H1 (cell line): ENCODE measurements at regions not wholly inside any gene's neighbourhood (a gene's known extent, or its start where the extent isn't known, plus 50 kb on each side); places are given as distances from the start of the nearest gene placed in this dataset.

ENCODE experiments used
- BACH1 ChIP-seq: IDR thresholded peaks from 2 replicates; pipeline ENCODE4 v1.6.1; 2012; ENCODE audit warnings: low read length, improper control_type of control experiment
- BRCA1 ChIP-seq: IDR thresholded peaks from 2 replicates; pipeline ENCODE4 v1.6.1; 2012; ENCODE audit warnings: low read depth, low read length, improper control_type of control experiment
- CBX8 ChIP-seq: fragments of 300-800, 300-1000 bp; sonication (generic); IDR thresholded peaks from 2 replicates; pipeline ENCODE4 v1.7.1; 2016; ENCODE audit warnings: low read depth, low read length, borderline replicate concordance
- CEBPB ChIP-seq: IDR thresholded peaks from 2 replicates; pipeline ENCODE4 v1.6.1; 2012; ENCODE audit warnings: low read depth, low read length
- JUN ChIP-seq: IDR thresholded peaks from 2 replicates; pipeline ENCODE4 v1.6.1; 2011; ENCODE audit warnings: low read depth, mild to moderate bottlenecking, improper control_type of control experiment, low read length
- KDM1A ChIP-seq: fragments of 200-600, 300-600 bp; sonication (generic); IDR thresholded peaks from 2 replicates; pipeline ENCODE4 v1.7.1; 2016; ENCODE audit warnings: mild to moderate bottlenecking, low read length, borderline replicate concordance
- PHF8 ChIP-seq: fragments of 200-600 bp; sonication (generic); conservative IDR thresholded peaks from 2 replicates; pipeline ENCODE4 v1.7.1; 2012; ENCODE audit warnings: low read depth, mild to moderate bottlenecking, inconsistent platforms, low read length, moderate library complexity
- POLR2A ChIP-seq, 2 experiments: IDR thresholded peaks; 1 replicate in 1 of 2; 2 replicates in 1 of 2; pipeline ENCODE4 v1.6.1; 2011; ENCODE audit warnings: low read depth in 2 of 2, low read length in 2 of 2, mild to moderate bottlenecking in 2 of 2; ENCODE audit errors: control extremely low read depth in 1 of 2
- YY1 ChIP-seq: IDR thresholded peaks from 2 replicates; pipeline ENCODE4 v1.6.1; 2011; ENCODE audit warnings: low read depth, mild to moderate bottlenecking, low read length
- TF ChIP-seq, protein P1 (sequence below): fragments of 300-600 bp; sonication (generic); IDR thresholded peaks from 2 replicates; pipeline ENCODE4 v1.7.1; 2012; ENCODE audit warnings: low read length, moderate library complexity, mild to moderate bottlenecking, inconsistent platforms; ENCODE audit not compliant: insufficient replicate concordance
- TF ChIP-seq, protein P2 (sequence below): IDR thresholded peaks from 2 replicates; pipeline ENCODE4 v1.6.1; 2011; ENCODE audit warnings: low read depth, mild to moderate bottlenecking, low read length; ENCODE audit not compliant: insufficient read depth
- TF ChIP-seq, protein P3 (sequence below): IDR thresholded peaks from 2 replicates; pipeline ENCODE4 v1.6.1; 2011; ENCODE audit warnings: low read length, improper control_type of control experiment

DNA sequence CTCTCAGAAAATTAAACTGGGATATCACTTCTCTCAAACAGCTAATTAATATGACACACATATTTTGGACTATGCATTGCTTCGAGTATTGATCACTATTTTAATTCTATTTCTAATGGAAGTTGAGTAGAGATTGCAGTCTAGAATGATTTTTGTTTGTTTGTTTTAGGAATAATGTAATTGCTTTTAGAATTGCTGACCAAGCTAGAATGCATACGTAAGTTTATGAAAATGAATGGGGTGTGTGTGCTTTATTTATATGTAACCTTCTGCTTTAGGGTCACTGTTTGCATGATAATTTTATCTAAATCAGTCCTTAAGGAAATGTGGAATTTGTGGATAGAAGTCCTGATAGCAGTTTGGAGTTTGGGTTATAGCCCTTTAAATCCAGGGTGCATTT lies 371.4 kb downstream of the NR2F2 start (continued):
- TF ChIP-seq, protein P1, sequence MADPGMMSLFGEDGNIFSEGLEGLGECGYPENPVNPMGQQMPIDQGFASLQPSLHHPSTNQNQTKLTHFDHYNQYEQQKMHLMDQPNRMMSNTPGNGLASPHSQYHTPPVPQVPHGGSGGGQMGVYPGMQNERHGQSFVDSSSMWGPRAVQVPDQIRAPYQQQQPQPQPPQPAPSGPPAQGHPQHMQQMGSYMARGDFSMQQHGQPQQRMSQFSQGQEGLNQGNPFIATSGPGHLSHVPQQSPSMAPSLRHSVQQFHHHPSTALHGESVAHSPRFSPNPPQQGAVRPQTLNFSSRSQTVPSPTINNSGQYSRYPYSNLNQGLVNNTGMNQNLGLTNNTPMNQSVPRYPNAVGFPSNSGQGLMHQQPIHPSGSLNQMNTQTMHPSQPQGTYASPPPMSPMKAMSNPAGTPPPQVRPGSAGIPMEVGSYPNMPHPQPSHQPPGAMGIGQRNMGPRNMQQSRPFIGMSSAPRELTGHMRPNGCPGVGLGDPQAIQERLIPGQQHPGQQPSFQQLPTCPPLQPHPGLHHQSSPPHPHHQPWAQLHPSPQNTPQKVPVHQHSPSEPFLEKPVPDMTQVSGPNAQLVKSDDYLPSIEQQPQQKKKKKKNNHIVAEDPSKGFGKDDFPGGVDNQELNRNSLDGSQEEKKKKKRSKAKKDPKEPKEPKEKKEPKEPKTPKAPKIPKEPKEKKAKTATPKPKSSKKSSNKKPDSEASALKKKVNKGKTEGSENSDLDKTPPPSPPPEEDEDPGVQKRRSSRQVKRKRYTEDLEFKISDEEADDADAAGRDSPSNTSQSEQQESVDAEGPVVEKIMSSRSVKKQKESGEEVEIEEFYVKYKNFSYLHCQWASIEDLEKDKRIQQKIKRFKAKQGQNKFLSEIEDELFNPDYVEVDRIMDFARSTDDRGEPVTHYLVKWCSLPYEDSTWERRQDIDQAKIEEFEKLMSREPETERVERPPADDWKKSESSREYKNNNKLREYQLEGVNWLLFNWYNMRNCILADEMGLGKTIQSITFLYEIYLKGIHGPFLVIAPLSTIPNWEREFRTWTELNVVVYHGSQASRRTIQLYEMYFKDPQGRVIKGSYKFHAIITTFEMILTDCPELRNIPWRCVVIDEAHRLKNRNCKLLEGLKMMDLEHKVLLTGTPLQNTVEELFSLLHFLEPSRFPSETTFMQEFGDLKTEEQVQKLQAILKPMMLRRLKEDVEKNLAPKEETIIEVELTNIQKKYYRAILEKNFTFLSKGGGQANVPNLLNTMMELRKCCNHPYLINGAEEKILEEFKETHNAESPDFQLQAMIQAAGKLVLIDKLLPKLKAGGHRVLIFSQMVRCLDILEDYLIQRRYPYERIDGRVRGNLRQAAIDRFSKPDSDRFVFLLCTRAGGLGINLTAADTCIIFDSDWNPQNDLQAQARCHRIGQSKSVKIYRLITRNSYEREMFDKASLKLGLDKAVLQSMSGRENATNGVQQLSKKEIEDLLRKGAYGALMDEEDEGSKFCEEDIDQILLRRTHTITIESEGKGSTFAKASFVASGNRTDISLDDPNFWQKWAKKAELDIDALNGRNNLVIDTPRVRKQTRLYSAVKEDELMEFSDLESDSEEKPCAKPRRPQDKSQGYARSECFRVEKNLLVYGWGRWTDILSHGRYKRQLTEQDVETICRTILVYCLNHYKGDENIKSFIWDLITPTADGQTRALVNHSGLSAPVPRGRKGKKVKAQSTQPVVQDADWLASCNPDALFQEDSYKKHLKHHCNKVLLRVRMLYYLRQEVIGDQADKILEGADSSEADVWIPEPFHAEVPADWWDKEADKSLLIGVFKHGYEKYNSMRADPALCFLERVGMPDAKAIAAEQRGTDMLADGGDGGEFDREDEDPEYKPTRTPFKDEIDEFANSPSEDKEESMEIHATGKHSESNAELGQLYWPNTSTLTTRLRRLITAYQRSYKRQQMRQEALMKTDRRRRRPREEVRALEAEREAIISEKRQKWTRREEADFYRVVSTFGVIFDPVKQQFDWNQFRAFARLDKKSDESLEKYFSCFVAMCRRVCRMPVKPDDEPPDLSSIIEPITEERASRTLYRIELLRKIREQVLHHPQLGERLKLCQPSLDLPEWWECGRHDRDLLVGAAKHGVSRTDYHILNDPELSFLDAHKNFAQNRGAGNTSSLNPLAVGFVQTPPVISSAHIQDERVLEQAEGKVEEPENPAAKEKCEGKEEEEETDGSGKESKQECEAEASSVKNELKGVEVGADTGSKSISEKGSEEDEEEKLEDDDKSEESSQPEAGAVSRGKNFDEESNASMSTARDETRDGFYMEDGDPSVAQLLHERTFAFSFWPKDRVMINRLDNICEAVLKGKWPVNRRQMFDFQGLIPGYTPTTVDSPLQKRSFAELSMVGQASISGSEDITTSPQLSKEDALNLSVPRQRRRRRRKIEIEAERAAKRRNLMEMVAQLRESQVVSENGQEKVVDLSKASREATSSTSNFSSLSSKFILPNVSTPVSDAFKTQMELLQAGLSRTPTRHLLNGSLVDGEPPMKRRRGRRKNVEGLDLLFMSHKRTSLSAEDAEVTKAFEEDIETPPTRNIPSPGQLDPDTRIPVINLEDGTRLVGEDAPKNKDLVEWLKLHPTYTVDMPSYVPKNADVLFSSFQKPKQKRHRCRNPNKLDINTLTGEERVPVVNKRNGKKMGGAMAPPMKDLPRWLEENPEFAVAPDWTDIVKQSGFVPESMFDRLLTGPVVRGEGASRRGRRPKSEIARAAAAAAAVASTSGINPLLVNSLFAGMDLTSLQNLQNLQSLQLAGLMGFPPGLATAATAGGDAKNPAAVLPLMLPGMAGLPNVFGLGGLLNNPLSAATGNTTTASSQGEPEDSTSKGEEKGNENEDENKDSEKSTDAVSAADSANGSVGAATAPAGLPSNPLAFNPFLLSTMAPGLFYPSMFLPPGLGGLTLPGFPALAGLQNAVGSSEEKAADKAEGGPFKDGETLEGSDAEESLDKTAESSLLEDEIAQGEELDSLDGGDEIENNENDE = no peak
- TF ChIP-seq YY1 (no peak), JUN (no peak), BACH1 (no peak), CEBPB (no peak), BRCA1 (no peak), CBX8 (no peak), PHF8 (no peak), KDM1A (no peak), POLR2A (IDR thresholded peaks at IDR 0.05; ENCODE audit: control extremely low read depth in 1 of 2, low read depth in 2 of 2, low read length in 2 of 2) (no peak)
- TF ChIP-seq, protein P2, sequence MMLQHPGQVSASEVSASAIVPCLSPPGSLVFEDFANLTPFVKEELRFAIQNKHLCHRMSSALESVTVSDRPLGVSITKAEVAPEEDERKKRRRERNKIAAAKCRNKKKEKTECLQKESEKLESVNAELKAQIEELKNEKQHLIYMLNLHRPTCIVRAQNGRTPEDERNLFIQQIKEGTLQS = no peak
- TF ChIP-seq, protein P3, sequence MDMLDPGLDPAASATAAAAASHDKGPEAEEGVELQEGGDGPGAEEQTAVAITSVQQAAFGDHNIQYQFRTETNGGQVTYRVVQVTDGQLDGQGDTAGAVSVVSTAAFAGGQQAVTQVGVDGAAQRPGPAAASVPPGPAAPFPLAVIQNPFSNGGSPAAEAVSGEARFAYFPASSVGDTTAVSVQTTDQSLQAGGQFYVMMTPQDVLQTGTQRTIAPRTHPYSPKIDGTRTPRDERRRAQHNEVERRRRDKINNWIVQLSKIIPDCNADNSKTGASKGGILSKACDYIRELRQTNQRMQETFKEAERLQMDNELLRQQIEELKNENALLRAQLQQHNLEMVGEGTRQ = no peak
